Stimulated activated CD8-positive, alpha-beta memory T cell treated with anti-CD3 and anti-CD28 coated beads, Interleukin-12 subunit alpha, Interleukin-12 subunit beta, amount 100 ng/mL, for 24 hours (primary cell): ENCODE measurements at regions not wholly inside any gene's neighbourhood (a gene's known extent, or its start where the extent isn't known, plus 50 kb on each side); places are given as distances from the start of the nearest gene placed in this dataset.

Experiments
- DNase-seq: peaks from one replicate; pipeline ENCODE4 v3.0.0-alpha.2; 2020; ENCODE audit errors: extremely low read depth

- DNase-seq: no peak
These were observed 475.0 kb upstream of the PROK2 start for GRCh38 chr3:72259755-72260587.

- DNase-seq: no peak
These were observed 473.6 kb upstream of the PROK2 start for GRCh38 chr3:72258361-72259141.

GRCh38 chr3:72257738-72258137 lies 472.8 kb upstream of the PROK2 start:
- DNase-seq: no peak

GRCh38 chr3:72257203-72257602 lies 472.3 kb upstream of the PROK2 start:
- DNase-seq: no peak

GRCh38 chr3:72256716-72257115 lies 471.8 kb upstream of the PROK2 start:
- no peak for DNase-seq

GRCh38 chr3:72255791-72256559 lies 471.0 kb upstream of the PROK2 start:
- no peak for DNase-seq

GRCh38 chr3:72255191-72255590 lies 470.2 kb upstream of the PROK2 start:
- no peak for DNase-seq

GRCh38 chr3:72254483-72254882 lies 469.5 kb upstream of the PROK2 start:
- DNase-seq: no peak

- no peak for DNase-seq
These were observed 465.8 kb upstream of the PROK2 start for GRCh38 chr3:72250725-72251124.

GRCh38 chr3:72248869-72249268 lies 463.9 kb upstream of the PROK2 start:
- DNase-seq: no peak

GRCh38 chr3:72248389-72248761 lies 463.4 kb upstream of the PROK2 start:
- no peak for DNase-seq

- DNase-seq: no peak
These were observed 462.9 kb upstream of the PROK2 start for GRCh38 chr3:72247645-72248388.

- DNase-seq: no peak
These were observed 462.2 kb upstream of the PROK2 start for GRCh38 chr3:72247126-72247525.

- no peak for DNase-seq
These were observed 461.7 kb upstream of the PROK2 start for GRCh38 chr3:72246685-72247084.

GRCh38 chr3:72245183-72245811 lies 460.3 kb upstream of the PROK2 start:
- no peak for DNase-seq

GRCh38 chr3:72244396-72244795 lies 459.4 kb upstream of the PROK2 start:
- DNase-seq: no peak

GRCh38 chr3:72242326-72242725 lies 457.4 kb upstream of the PROK2 start:
- no peak for DNase-seq

- DNase-seq: no peak
These were observed 456.6 kb upstream of the PROK2 start for GRCh38 chr3:72241525-72241924.

- no peak for DNase-seq
These were observed 455.6 kb upstream of the PROK2 start for GRCh38 chr3:72240531-72240930.

- DNase-seq: no peak
These were observed 453.9 kb upstream of the PROK2 start for GRCh38 chr3:72238801-72239200.

GRCh38 chr3:72238010-72238691 lies 453.2 kb upstream of the PROK2 start:
- no peak for DNase-seq
